GM23338 (cell line): ENCODE measurements at regions not wholly inside any gene's neighbourhood (a gene's known extent, or its start where the extent isn't known, plus 50 kb on each side); places are given as distances from the start of the nearest gene placed in this dataset.

Experiments
- ATAC-seq: fragments of 200-7000 bp; cut with Tn5 transposase; 3 replicates; pipeline ENCODE4 v1.9.1; 2020
- DNase-seq: peaks from one replicate; pipeline ENCODE4 v3.0.0-alpha.2; 2015; ENCODE audit warnings: low spot score
- H2AFZ ChIP-seq: fragments of 200-600 bp; sonication (generic); 2 replicates; pipeline ENCODE4 v1.8.0; 2016; ENCODE audit warnings: antibody characterized with exemption, mild to moderate bottlenecking, moderate library complexity
- H3F3A ChIP-seq: fragments of 200-600 bp; sonication (generic); replicated peaks from 2 replicates; pipeline ENCODE4 v1.8.0; 2017; ENCODE audit warnings: antibody characterized with exemption, mixed run types, low read depth
- H3K27ac ChIP-seq: fragments of 200-600 bp; sonication (generic); 2 replicates; pipeline ENCODE4 v1.6.1; 2016; ENCODE audit warnings: low read depth
- H3K27me3 ChIP-seq: fragments of 200-600 bp; sonication (generic); 2 replicates; pipeline ENCODE4 v1.8.0; 2016; ENCODE audit warnings: mild to moderate bottlenecking, mixed run types, moderate library complexity; ENCODE audit not compliant: insufficient read depth
- H3K36me3 ChIP-seq: fragments of 200-600 bp; sonication (generic); 2 replicates; pipeline ENCODE4 v1.8.0; 2016; ENCODE audit warnings: mild to moderate bottlenecking; ENCODE audit not compliant: insufficient read depth
- H3K4me1 ChIP-seq: fragments of 200-600 bp; sonication (generic); 2 replicates; pipeline ENCODE4 v1.8.0; 2016; ENCODE audit warnings: mild to moderate bottlenecking, moderate library complexity; ENCODE audit not compliant: insufficient read depth
- H3K4me2 ChIP-seq: fragments of 200-600 bp; sonication (generic); 2 replicates; pipeline ENCODE4 v1.7.1; 2017; ENCODE audit warnings: mixed run types
- H3K4me3 ChIP-seq: fragments of 200-600 bp; sonication (generic); 2 replicates; pipeline ENCODE4 v1.6.1; 2016; ENCODE audit warnings: mixed run types
- H3K79me2 ChIP-seq: fragments of 200-600 bp; sonication (generic); replicated peaks from 2 replicates; pipeline ENCODE4 v1.8.0; 2017; ENCODE audit warnings: mild to moderate bottlenecking; ENCODE audit not compliant: insufficient read depth
- H3K9me2 ChIP-seq: fragments of 200-600 bp; sonication (generic); 2 replicates; pipeline ENCODE4 v1.8.0; 2017; ENCODE audit not compliant: insufficient read depth
- H4K20me1 ChIP-seq: fragments of 200-600 bp; sonication (generic); replicated peaks from 2 replicates; pipeline ENCODE4 v1.8.0; 2017; ENCODE audit warnings: mild to moderate bottlenecking; ENCODE audit not compliant: insufficient read depth
- H3K27ac Mint-ChIP-seq: 2 replicates; pipeline ENCODE4 v1.8.0; 2020; ENCODE audit warnings: inconsistent platforms, mild to moderate bottlenecking, moderate library complexity, mixed read lengths
- H3K27me3 Mint-ChIP-seq: 3 replicates; pipeline ENCODE4 v1.8.0; 2022; ENCODE audit warnings: low read depth, mild to moderate bottlenecking, moderate library complexity, mixed read lengths, inconsistent platforms; ENCODE audit not compliant: insufficient read depth, poor library complexity
- H3K36me3 Mint-ChIP-seq: 3 replicates; pipeline ENCODE4 v1.8.0; 2021; ENCODE audit warnings: low read depth, mild to moderate bottlenecking, inconsistent platforms, moderate library complexity, mixed read lengths
- H3K4me1 Mint-ChIP-seq: 3 replicates; pipeline ENCODE4 v1.8.0; 2020; ENCODE audit warnings: mild to moderate bottlenecking, inconsistent platforms, mixed read lengths
- H3K4me3 Mint-ChIP-seq: 3 replicates; pipeline ENCODE4 v1.8.0; 2021; ENCODE audit warnings: moderate library complexity, mild to moderate bottlenecking, inconsistent platforms, mixed read lengths
- H3K9me3 Mint-ChIP-seq: 3 replicates; pipeline ENCODE4 v1.8.0; 2020; ENCODE audit warnings: moderate library complexity, mild to moderate bottlenecking, inconsistent platforms, mixed read lengths
- CREB1 ChIP-seq: fragments of 250-450 bp; sonication (Bioruptor Pico); IDR thresholded peaks from 2 replicates; pipeline ENCODE4 v1.5.0; 2020; ENCODE audit warnings: low read depth, mild to moderate bottlenecking, moderate library complexity
- CTCF ChIP-seq, 2 experiments: fragments of 200-600 bp in 1 of 2; sonication (generic) in 1 of 2; conservative IDR thresholded peaks; 2 replicates each; pipeline versions ENCODE4 v1.5.1 to v1.6.1; 2016 to 2017; ENCODE audit warnings: antibody characterized with exemption in 2 of 2, low read depth in 2 of 2, mild to moderate bottlenecking in 2 of 2, moderate library complexity in 1 of 2
- EZH2 ChIP-seq: fragments of 200-600 bp; sonication (generic); IDR thresholded peaks from one replicate; pipeline ENCODE4 v1.8.0; 2017; ENCODE audit warnings: antibody characterized with exemption, mild to moderate bottlenecking, low read depth; ENCODE audit not compliant: unreplicated experiment
- EZH2phosphoT487 ChIP-seq: fragments of 200-600 bp; sonication (generic); IDR thresholded peaks from one replicate; pipeline ENCODE4 v1.8.1; 2018; ENCODE audit warnings: antibody characterized with exemption; ENCODE audit not compliant: unreplicated experiment
- NANOG ChIP-seq: IDR thresholded peaks from 2 replicates; pipeline ENCODE4 v1.6.1; 2016; ENCODE audit warnings: antibody characterized with exemption, borderline replicate concordance
- POLR2AphosphoS5 ChIP-seq: IDR thresholded peaks from 2 replicates; pipeline ENCODE4 v1.6.1; 2016; ENCODE audit warnings: antibody characterized with exemption, low read depth
- STAT1 ChIP-seq: IDR thresholded peaks from one replicate; pipeline ENCODE4 v1.6.1; 2016; ENCODE audit warnings: antibody characterized with exemption; ENCODE audit not compliant: unreplicated experiment
- ZNF331 ChIP-seq: fragments of 250-450 bp; sonication (Bioruptor Pico); IDR thresholded peaks from 2 replicates; pipeline ENCODE4 v1.5.0; 2020; ENCODE audit warnings: low read depth, mild to moderate bottlenecking, moderate library complexity
- TF ChIP-seq, protein P1 (sequence below): fragments of 250-450 bp; sonication (Bioruptor Pico); IDR thresholded peaks from 2 replicates; pipeline ENCODE4 v1.5.0; 2020; ENCODE audit warnings: mild to moderate bottlenecking, moderate library complexity
- TF ChIP-seq, protein P2 (sequence below): IDR thresholded peaks from 2 replicates; pipeline ENCODE4 v1.6.1; 2016; ENCODE audit warnings: antibody characterized with exemption

DNA sequence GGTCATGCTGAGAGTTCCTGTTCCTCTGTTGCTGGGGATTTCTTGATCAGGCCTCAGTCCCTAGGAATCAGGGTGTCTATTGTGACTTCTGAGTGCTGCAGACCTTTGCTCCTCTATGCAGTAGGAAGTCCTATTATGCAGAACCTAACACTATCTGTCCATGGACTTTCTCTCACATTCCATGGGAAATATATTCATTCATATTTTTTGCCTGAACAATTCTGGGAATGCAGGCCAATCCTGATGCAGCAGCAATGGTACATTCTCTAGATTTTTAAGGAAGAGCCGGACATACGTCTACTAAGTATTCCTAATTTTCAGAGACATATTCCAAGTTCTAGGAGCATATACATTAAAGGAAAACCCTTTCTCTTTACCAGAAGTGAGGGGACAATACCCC is 61.1 kb upstream of the C1orf87 start:
- H3K4me1 Mint-ChIP-seq = no peaks in the 10 kb centered on the region; the same call in 2 of the 3 replicates
- no peak overlapping the region for H3K4me3 Mint-ChIP-seq
- no peak for ATAC-seq

DNA sequence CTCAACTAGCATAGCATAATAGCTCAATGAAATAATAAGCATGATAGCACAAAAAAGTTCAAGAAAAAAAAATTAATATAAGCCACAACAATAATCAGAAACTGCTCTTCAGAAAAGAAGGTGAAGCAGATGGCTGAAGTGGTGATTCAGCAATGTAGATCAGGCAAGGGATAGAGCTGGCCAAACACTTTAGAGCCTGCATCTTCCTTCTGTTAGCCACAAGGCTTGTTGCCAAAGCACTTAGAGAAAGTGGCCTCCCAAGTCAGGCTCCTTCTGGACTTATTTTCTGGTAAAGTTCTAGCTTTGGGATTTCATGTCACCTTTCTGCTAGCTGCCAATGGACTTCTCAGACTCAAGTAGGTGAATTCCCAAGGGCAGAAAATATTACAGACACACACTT is 60.3 kb upstream of the C1orf87 start:
- Histone ChIP-seq H3K36me3 (no peaks in the 10 kb centered on the region), H3K4me2 (no peak overlapping the region), H3F3A (no peaks in the 10 kb centered on the region), H3K9me2 (no peaks in the 10 kb centered on the region), H3K79me2 (no peaks in the 10 kb centered on the region), H3K4me3 (no peak overlapping the region), H3K27ac (no peak overlapping the region), H3K4me1 (no peaks in the 10 kb centered on the region), H4K20me1 (no peaks in the 10 kb centered on the region), H2AFZ (no peak overlapping the region), H3K27me3 (no peaks in the 10 kb centered on the region)
- ATAC-seq (no peak), DNase-seq (no peak)
- Mint-ChIP-seq H3K27ac (no peak overlapping the region), H3K27me3 (no peaks in the 10 kb centered on the region), H3K36me3 (no peaks in the 10 kb centered on the region), H3K4me1 (no peaks in the 10 kb centered on the region; the same call in 2 of the 3 replicates), H3K4me3 (no peak overlapping the region), H3K9me3 (no peaks in the 10 kb centered on the region)
- no peak for TF ChIP-seq NANOG
- no peak for TF ChIP-seq ZNF331
- TF ChIP-seq CREB1 = no peak
- no peak for TF ChIP-seq STAT1
- no peak for TF ChIP-seq EZH2
- TF ChIP-seq, protein P1, sequence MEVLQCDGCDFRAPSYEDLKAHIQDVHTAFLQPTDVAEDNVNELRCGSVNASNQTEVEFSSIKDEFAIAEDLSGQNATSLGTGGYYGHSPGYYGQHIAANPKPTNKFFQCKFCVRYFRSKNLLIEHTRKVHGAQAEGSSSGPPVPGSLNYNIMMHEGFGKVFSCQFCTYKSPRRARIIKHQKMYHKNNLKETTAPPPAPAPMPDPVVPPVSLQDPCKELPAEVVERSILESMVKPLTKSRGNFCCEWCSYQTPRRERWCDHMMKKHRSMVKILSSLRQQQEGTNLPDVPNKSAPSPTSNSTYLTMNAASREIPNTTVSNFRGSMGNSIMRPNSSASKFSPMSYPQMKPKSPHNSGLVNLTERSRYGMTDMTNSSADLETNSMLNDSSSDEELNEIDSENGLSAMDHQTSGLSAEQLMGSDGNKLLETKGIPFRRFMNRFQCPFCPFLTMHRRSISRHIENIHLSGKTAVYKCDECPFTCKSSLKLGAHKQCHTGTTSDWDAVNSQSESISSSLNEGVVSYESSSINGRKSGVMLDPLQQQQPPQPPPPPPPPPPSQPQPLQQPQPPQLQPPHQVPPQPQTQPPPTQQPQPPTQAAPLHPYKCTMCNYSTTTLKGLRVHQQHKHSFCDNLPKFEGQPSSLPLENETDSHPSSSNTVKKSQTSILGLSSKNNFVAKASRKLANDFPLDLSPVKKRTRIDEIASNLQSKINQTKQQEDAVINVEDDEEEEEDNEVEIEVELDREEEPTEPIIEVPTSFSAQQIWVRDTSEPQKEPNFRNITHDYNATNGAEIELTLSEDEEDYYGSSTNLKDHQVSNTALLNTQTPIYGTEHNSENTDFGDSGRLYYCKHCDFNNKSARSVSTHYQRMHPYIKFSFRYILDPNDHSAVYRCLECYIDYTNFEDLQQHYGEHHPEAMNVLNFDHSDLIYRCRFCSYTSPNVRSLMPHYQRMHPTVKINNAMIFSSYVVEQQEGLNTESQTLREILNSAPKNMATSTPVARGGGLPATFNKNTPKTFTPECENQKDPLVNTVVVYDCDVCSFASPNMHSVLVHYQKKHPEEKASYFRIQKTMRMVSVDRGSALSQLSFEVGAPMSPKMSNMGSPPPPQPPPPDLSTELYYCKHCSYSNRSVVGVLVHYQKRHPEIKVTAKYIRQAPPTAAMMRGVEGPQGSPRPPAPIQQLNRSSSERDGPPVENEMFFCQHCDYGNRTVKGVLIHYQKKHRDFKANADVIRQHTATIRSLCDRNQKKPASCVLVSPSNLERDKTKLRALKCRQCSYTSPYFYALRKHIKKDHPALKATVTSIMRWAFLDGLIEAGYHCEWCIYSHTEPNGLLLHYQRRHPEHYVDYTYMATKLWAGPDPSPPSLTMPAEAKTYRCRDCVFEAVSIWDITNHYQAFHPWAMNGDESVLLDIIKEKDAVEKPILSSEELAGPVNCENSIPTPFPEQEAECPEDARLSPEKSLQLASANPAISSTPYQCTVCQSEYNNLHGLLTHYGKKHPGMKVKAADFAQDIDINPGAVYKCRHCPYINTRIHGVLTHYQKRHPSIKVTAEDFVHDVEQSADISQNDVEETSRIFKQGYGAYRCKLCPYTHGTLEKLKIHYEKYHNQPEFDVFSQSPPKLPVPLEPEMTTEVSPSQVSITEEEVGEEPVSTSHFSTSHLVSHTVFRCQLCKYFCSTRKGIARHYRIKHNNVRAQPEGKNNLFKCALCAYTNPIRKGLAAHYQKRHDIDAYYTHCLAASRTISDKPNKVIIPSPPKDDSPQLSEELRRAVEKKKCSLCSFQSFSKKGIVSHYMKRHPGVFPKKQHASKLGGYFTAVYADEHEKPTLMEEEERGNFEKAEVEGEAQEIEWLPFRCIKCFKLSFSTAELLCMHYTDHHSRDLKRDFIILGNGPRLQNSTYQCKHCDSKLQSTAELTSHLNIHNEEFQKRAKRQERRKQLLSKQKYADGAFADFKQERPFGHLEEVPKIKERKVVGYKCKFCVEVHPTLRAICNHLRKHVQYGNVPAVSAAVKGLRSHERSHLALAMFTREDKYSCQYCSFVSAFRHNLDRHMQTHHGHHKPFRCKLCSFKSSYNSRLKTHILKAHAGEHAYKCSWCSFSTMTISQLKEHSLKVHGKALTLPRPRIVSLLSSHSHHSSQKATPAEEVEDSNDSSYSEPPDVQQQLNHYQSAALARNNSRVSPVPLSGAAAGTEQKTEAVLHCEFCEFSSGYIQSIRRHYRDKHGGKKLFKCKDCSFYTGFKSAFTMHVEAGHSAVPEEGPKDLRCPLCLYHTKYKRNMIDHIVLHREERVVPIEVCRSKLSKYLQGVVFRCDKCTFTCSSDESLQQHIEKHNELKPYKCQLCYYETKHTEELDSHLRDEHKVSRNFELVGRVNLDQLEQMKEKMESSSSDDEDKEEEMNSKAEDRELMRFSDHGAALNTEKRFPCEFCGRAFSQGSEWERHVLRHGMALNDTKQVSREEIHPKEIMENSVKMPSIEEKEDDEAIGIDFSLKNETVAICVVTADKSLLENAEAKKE = no peak
- TF ChIP-seq, protein P2, sequence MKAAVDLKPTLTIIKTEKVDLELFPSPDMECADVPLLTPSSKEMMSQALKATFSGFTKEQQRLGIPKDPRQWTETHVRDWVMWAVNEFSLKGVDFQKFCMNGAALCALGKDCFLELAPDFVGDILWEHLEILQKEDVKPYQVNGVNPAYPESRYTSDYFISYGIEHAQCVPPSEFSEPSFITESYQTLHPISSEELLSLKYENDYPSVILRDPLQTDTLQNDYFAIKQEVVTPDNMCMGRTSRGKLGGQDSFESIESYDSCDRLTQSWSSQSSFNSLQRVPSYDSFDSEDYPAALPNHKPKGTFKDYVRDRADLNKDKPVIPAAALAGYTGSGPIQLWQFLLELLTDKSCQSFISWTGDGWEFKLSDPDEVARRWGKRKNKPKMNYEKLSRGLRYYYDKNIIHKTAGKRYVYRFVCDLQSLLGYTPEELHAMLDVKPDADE = no peak
- no peak for TF ChIP-seq POLR2AphosphoS5

More for the DNA sequence above, 61.1 kb upstream of the C1orf87 start:
- Mint-ChIP-seq H3K9me3 (no peaks in the 10 kb centered on the region), H3K36me3 (no peaks in the 10 kb centered on the region), H3K27me3 (no peaks in the 10 kb centered on the region), H3K27ac (no peak overlapping the region)
- H3K4me3 ChIP-seq = no peak overlapping the region
- H3K36me3 ChIP-seq = no peaks in the 10 kb centered on the region
- no peaks in the 10 kb centered on the region for H3K9me2 ChIP-seq
- no peaks in the 10 kb centered on the region for H3F3A ChIP-seq
- H3K4me2 ChIP-seq = no peak overlapping the region
- H3K79me2 ChIP-seq = no peaks in the 10 kb centered on the region
- H3K27me3 ChIP-seq = no peaks in the 10 kb centered on the region
- no peak overlapping the region for H2AFZ ChIP-seq
- H4K20me1 ChIP-seq = no peaks in the 10 kb centered on the region
- no peak overlapping the region for H3K27ac ChIP-seq
- DNase-seq = no peak
- no peaks in the 10 kb centered on the region for H3K4me1 ChIP-seq
- TF ChIP-seq CREB1 (no peak), STAT1 (no peak), EZH2phosphoT487 (no peak), CTCF (conservative IDR thresholded peaks at IDR 0.05; ENCODE audit: low read depth in 2 of 2) (no peak)
